K562 (cell line): ENCODE measurements at regions not wholly inside any gene's neighbourhood (a gene's known extent, or its start where the extent isn't known, plus 50 kb on each side); places are given as distances from the start of the nearest gene placed in this dataset.

ENCODE experiments used
- ESRRA ChIP-seq: fragments of 450-650 bp; IDR thresholded peaks from 2 replicates; pipeline ENCODE4 v1.6.1; 2014; ENCODE audit warnings: low read depth, mild to moderate bottlenecking, moderate library complexity, borderline replicate concordance
- FOXJ2 ChIP-seq: fragments of 200-800 bp; sonication (Bioruptor generic); IDR thresholded peaks from 2 replicates; pipeline ENCODE4 v1.6.1; 2016; ENCODE audit warnings: missing genetic modification characterization, missing compliant biosample characterization
- REST ChIP-seq, 2 experiments: fragments of 450-650 bp; formaldehyde crosslinking in 1 of 2; IDR thresholded peaks; 2 replicates each; pipeline versions ENCODE4 v1.4.0 to v1.6.1; 2014 to 2020; ENCODE audit warnings: mild to moderate bottlenecking in 2 of 2, borderline replicate concordance in 1 of 2, low read depth in 1 of 2
- SMC3 ChIP-seq: conservative IDR thresholded peaks from 2 replicates; pipeline ENCODE4 v1.6.1; 2011; ENCODE audit warnings: low read depth, low read length, improper control_type of control experiment; ENCODE audit not compliant: insufficient read depth
- ZFP30 ChIP-seq: fragments of 250-450 bp; sonication (Bioruptor Pico); IDR thresholded peaks from 2 replicates; pipeline ENCODE4 v1.8.0; 2022; ENCODE audit warnings: moderate library complexity, mild to moderate bottlenecking, inconsistent platforms, borderline replicate concordance
- TF ChIP-seq, protein P1 (sequence below): fragments of 450-650 bp; IDR thresholded peaks from 2 replicates; pipeline ENCODE4 v1.6.1; 2016; ENCODE audit warnings: mild to moderate bottlenecking, moderate library complexity

- TF ChIP-seq ESRRA (peak; percentile 58; the same call in 1 of the 2 replicates), REST (IDR thresholded peaks at IDR 0.05; ENCODE audit: borderline replicate concordance) (peak; percentile 17; the same call in 1 of the 2 replicates), REST (CRISPR knock-in tag; IDR thresholded peaks at IDR 0.05; ENCODE audit: low read depth) (no peak), FOXJ2 (tag) (no peak), ZFP30 (no peak), SMC3 (peak; percentile 33; the same call in 1 of the 2 replicates)
- TF ChIP-seq, protein P1, sequence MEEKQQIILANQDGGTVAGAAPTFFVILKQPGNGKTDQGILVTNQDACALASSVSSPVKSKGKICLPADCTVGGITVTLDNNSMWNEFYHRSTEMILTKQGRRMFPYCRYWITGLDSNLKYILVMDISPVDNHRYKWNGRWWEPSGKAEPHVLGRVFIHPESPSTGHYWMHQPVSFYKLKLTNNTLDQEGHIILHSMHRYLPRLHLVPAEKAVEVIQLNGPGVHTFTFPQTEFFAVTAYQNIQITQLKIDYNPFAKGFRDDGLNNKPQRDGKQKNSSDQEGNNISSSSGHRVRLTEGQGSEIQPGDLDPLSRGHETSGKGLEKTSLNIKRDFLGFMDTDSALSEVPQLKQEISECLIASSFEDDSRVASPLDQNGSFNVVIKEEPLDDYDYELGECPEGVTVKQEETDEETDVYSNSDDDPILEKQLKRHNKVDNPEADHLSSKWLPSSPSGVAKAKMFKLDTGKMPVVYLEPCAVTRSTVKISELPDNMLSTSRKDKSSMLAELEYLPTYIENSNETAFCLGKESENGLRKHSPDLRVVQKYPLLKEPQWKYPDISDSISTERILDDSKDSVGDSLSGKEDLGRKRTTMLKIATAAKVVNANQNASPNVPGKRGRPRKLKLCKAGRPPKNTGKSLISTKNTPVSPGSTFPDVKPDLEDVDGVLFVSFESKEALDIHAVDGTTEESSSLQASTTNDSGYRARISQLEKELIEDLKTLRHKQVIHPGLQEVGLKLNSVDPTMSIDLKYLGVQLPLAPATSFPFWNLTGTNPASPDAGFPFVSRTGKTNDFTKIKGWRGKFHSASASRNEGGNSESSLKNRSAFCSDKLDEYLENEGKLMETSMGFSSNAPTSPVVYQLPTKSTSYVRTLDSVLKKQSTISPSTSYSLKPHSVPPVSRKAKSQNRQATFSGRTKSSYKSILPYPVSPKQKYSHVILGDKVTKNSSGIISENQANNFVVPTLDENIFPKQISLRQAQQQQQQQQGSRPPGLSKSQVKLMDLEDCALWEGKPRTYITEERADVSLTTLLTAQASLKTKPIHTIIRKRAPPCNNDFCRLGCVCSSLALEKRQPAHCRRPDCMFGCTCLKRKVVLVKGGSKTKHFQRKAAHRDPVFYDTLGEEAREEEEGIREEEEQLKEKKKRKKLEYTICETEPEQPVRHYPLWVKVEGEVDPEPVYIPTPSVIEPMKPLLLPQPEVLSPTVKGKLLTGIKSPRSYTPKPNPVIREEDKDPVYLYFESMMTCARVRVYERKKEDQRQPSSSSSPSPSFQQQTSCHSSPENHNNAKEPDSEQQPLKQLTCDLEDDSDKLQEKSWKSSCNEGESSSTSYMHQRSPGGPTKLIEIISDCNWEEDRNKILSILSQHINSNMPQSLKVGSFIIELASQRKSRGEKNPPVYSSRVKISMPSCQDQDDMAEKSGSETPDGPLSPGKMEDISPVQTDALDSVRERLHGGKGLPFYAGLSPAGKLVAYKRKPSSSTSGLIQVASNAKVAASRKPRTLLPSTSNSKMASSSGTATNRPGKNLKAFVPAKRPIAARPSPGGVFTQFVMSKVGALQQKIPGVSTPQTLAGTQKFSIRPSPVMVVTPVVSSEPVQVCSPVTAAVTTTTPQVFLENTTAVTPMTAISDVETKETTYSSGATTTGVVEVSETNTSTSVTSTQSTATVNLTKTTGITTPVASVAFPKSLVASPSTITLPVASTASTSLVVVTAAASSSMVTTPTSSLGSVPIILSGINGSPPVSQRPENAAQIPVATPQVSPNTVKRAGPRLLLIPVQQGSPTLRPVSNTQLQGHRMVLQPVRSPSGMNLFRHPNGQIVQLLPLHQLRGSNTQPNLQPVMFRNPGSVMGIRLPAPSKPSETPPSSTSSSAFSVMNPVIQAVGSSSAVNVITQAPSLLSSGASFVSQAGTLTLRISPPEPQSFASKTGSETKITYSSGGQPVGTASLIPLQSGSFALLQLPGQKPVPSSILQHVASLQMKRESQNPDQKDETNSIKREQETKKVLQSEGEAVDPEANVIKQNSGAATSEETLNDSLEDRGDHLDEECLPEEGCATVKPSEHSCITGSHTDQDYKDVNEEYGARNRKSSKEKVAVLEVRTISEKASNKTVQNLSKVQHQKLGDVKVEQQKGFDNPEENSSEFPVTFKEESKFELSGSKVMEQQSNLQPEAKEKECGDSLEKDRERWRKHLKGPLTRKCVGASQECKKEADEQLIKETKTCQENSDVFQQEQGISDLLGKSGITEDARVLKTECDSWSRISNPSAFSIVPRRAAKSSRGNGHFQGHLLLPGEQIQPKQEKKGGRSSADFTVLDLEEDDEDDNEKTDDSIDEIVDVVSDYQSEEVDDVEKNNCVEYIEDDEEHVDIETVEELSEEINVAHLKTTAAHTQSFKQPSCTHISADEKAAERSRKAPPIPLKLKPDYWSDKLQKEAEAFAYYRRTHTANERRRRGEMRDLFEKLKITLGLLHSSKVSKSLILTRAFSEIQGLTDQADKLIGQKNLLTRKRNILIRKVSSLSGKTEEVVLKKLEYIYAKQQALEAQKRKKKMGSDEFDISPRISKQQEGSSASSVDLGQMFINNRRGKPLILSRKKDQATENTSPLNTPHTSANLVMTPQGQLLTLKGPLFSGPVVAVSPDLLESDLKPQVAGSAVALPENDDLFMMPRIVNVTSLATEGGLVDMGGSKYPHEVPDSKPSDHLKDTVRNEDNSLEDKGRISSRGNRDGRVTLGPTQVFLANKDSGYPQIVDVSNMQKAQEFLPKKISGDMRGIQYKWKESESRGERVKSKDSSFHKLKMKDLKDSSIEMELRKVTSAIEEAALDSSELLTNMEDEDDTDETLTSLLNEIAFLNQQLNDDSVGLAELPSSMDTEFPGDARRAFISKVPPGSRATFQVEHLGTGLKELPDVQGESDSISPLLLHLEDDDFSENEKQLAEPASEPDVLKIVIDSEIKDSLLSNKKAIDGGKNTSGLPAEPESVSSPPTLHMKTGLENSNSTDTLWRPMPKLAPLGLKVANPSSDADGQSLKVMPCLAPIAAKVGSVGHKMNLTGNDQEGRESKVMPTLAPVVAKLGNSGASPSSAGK: peak; percentile 29; the same call in 1 of the 2 replicates
These were observed 75.6 kb upstream of the PRSS3 start (continued) for GRCh38 chr9:33719581-33720374.
